Peyer's patch (tissue), 4 donors: ENCODE measurements at regions not wholly inside any gene's neighbourhood (a gene's known extent, or its start where the extent isn't known, plus 50 kb on each side); places are given as distances from the start of the nearest gene placed in this dataset.

Source experiments
- DNase-seq, 3 donors: peaks; one replicate each; pipeline ENCODE4 v3.0.0-alpha.2; 2017 to 2019
- H3K27ac ChIP-seq, 4 donors: fragments of 200-600 bp; sonication (generic); one replicate each; pipeline ENCODE4 v1.5.1; 2016 to 2019
- H3K27me3 ChIP-seq, 2 donors: fragments of 200-600 bp; sonication (generic); one replicate each; pipeline ENCODE4 v1.5.1; 2019
- H3K36me3 ChIP-seq, 3 donors: fragments of 200-600 bp; sonication (generic); one replicate each; pipeline ENCODE4 v1.5.1; 2016 to 2019
- H3K4me1 ChIP-seq, 4 donors: fragments of 200-600 bp; sonication (generic); one replicate each; pipeline ENCODE4 v1.5.1; 2016 to 2019
- H3K4me3 ChIP-seq, 4 donors: fragments of 200-600 bp; sonication (generic); 1 replicate in 3 of 4; 2 replicates in 1 of 4; pipeline ENCODE4 v1.5.1; 2016 to 2019; ENCODE audit warnings: mild to moderate bottlenecking in 1 of 4
- H3K9me3 ChIP-seq, 4 donors: fragments of 200-600 bp; sonication (generic); one replicate each; pipeline ENCODE4 v1.5.1; 2016 to 2019; ENCODE audit warnings: mild to moderate bottlenecking in 1 of 4
- CTCF ChIP-seq, 6 experiments: fragments of 450-650 bp in 4 of 6; fragments of 200-600 bp in 2 of 6; sonication (generic) in 1 of 6; IDR thresholded peaks; one replicate each; pipeline ENCODE4 v1.5.1; 2017 to 2019; ENCODE audit warnings: antibody characterized with exemption in 6 of 6, mild to moderate bottlenecking in 3 of 6, moderate library complexity in 1 of 6
- POLR2A ChIP-seq, 2 donors: fragments of 450-650 bp; IDR thresholded peaks; one replicate each; pipeline ENCODE4 v1.5.1; 2017; ENCODE audit warnings: antibody characterized with exemption in 2 of 2, mild to moderate bottlenecking in 2 of 2, moderate library complexity in 2 of 2

GRCh38 chr4:177163532-177163931 lies 146.1 kb upstream of the NEIL3 start:
- no peak for TF ChIP-seq CTCF (IDR thresholded peaks at IDR 0.05)
- TF ChIP-seq POLR2A (IDR thresholded peaks at IDR 0.05): no peak

GRCh38 chr4:177171588-177171987 lies 138.1 kb upstream of the NEIL3 start:
- Histone ChIP-seq H3K4me1 (no peaks in the 10 kb centered on the region), H3K27me3 (no peaks in the 10 kb centered on the region), H3K27ac (no peak overlapping the region), H3K9me3 (no peaks in the 10 kb centered on the region), H3K4me3 (no peak overlapping the region), H3K36me3 (no peaks in the 10 kb centered on the region)
- TF ChIP-seq POLR2A (IDR thresholded peaks at IDR 0.05) (no peak), CTCF (IDR thresholded peaks at IDR 0.05) (no peak)
- no peak for DNase-seq

More at GRCh38 chr4:177163532-177163931, 146.1 kb upstream of the NEIL3 start:
- DNase-seq: no peak
- Histone ChIP-seq H3K4me3 (no peak overlapping the region), H3K36me3 (no peaks in the 10 kb centered on the region), H3K9me3 (no peaks in the 10 kb centered on the region), H3K27me3 (no peaks in the 10 kb centered on the region), H3K4me1 (no peaks in the 10 kb centered on the region), H3K27ac (no peak overlapping the region)

GRCh38 chr4:177175473-177175872 lies 134.2 kb upstream of the NEIL3 start:
- Histone ChIP-seq H3K4me1 (no peaks in the 10 kb centered on the region), H3K4me3 (no peak overlapping the region), H3K9me3 (no peaks in the 10 kb centered on the region), H3K27me3 (no peaks in the 10 kb centered on the region), H3K27ac (no peak overlapping the region), H3K36me3 (no peaks in the 10 kb centered on the region)
- DNase-seq: no peak
- TF ChIP-seq POLR2A (IDR thresholded peaks at IDR 0.05) (no peak), CTCF (IDR thresholded peaks at IDR 0.05) (no peak)

GRCh38 chr4:177177541-177178081 lies 132.1 kb upstream of the NEIL3 start:
- Histone ChIP-seq H3K9me3 (no peaks in the 10 kb centered on the region), H3K36me3 (no peaks in the 10 kb centered on the region), H3K27ac (peak overlapping the region in 2 of 4 donors; percentile 1 to 24), H3K4me1 (no peaks in the 10 kb centered on the region), H3K4me3 (no peak overlapping the region), H3K27me3 (no peaks in the 10 kb centered on the region)
- TF ChIP-seq CTCF (IDR thresholded peaks at IDR 0.05) (no peak), POLR2A (IDR thresholded peaks at IDR 0.05) (no peak)
- DNase-seq: no peak

- Histone ChIP-seq H3K4me1 (no peaks in the 10 kb centered on the region), H3K36me3 (no peaks in the 10 kb centered on the region), H3K27me3 (no peaks in the 10 kb centered on the region), H3K4me3 (no peak overlapping the region), H3K9me3 (no peaks in the 10 kb centered on the region), H3K27ac (peak overlapping the region in 1 of 4 donors; percentile 24)
- no peak for DNase-seq
- no peak for TF ChIP-seq POLR2A (IDR thresholded peaks at IDR 0.05)
- TF ChIP-seq CTCF (IDR thresholded peaks at IDR 0.05): no peak
These were observed 131.4 kb upstream of the NEIL3 start for GRCh38 chr4:177178246-177178645.

GRCh38 chr4:177182166-177182565 lies 127.5 kb upstream of the NEIL3 start:
- Histone ChIP-seq H3K27me3 (no peaks in the 10 kb centered on the region), H3K9me3 (no peaks in the 10 kb centered on the region), H3K36me3 (no peaks in the 10 kb centered on the region), H3K27ac (no peak overlapping the region), H3K4me1 (no peaks in the 10 kb centered on the region), H3K4me3 (no peak overlapping the region)
- TF ChIP-seq POLR2A (IDR thresholded peaks at IDR 0.05) (no peak), CTCF (IDR thresholded peaks at IDR 0.05) (no peak)
- no peak for DNase-seq
